GM18517 (cell line): ENCODE measurements at regions not wholly inside any gene's neighbourhood (a gene's known extent, or its start where the extent isn't known, plus 50 kb on each side); places are given as distances from the start of the nearest gene placed in this dataset.

Experiments used
- ATAC-seq: cut with Tn5 transposase; IDR thresholded peaks from one replicate; pipeline ENCODE4 v1.9.1; 2021; ENCODE audit warnings: mild to moderate bottlenecking, moderate library complexity; ENCODE audit not compliant: unreplicated experiment

- no peak for ATAC-seq
These were observed 827.6 kb upstream of the ADGRL2 start for GRCh38 chr1:80973101-80973500.

DNA sequence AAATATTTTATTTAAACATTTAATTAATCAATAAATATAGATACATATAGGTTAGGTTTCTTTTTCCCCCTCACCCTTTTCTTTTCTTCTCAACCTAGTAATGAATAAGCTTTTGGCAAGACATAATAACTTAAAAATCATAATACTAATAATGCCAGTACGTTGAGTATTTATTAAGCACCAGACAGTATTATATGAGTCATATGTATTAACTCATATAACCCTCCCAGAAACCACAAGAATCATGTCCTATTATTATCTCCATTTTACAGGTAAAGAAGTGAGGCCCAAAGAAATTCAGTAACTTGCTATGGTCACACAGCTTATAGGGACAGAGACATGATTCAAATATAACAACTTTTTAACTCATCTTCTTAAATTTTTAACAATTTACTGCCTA lies 834.5 kb upstream of the ADGRL2 start:
- no peak for ATAC-seq

GRCh38 chr1:80962564-80962963 lies 838.2 kb upstream of the ADGRL2 start:
- ATAC-seq, result no peak

GRCh38 chr1:80961464-80962190 lies 839.1 kb upstream of the ADGRL2 start:
- no peak for ATAC-seq

- ATAC-seq, result no peak
These were observed 867.4 kb upstream of the ADGRL2 start for GRCh38 chr1:80933346-80933745.

DNA sequence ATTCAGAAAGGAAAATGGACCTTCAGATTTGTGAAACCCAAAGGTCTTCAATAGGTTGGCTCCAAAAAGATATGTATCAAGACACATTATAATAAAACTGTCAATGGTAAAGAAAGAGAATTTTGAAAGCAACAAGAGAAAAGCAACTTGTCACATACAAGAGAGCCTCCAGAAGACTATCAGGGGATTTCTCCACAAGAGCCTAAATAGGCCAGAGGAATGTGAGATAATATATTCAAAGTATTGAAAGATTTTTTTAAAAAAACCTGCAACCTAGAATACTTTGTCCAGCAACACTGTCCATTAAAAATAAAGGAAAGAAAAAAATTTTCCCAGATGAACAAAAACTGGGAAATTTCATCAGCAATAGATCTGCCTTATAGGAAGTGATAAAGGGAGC lies 869.6 kb upstream of the ADGRL2 start:
- no peak for ATAC-seq

GRCh38 chr1:80929868-80930508 lies 870.7 kb upstream of the ADGRL2 start:
- ATAC-seq, result no peak

- ATAC-seq, result no peak
These were observed 874.2 kb upstream of the ADGRL2 start for GRCh38 chr1:80926531-80926930.

DNA sequence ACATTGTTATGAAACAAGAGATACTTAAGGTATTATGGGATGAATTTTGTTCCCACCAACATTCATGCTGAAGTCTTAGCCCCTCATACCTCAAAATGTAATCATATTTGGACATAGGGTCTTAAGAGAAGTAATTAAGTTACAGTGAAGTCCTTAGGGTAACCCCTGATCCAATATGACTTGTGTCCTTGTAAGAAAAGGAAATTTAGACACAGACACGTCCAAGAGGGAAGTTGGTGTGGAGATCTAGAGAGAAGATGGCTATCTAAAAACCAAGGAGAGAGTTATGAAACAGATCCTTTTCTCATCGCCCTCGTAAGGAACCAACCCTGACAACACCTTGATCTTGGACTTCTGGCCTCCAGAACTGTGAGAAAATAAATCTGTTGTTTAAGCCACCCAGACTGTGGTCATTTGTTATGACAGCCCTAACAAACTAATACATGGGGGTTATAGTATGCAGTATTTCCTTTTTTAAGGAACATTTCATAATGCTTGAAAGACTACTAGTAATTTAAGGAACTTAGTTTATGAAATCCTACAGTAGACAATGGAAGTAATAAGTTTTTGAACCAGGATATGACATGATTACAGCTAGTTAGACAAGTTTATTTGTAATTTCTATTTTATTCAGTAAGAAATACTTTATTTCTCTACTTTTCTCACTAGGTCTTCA lies 875.5 kb upstream of the ADGRL2 start:
- ATAC-seq, result no peak

DNA sequence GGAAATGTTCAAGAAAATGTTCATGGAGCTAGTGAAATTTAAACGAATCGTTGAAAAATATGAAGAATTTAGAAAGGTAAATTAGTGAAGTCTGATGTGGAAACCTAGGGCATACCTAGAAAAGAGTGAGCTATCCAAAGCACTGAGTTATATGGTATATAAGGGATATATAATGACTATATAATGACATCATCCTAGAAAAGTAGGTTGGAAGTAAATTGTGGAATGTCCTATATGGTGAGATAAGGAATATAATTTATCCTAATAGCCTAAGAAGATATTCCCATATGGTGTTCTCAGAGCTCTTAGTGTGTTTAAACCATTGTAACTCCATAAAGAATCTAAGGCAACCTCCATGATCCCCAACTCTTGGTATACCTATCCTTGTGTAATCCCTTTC lies 876.4 kb upstream of the ADGRL2 start:
- no peak for ATAC-seq

GRCh38 chr1:80922906-80923305 lies 877.8 kb upstream of the ADGRL2 start:
- ATAC-seq, result no peak

GRCh38 chr1:80919426-80919825 lies 881.3 kb upstream of the ADGRL2 start:
- no peak for ATAC-seq

GRCh38 chr1:80918380-80918779 lies 882.4 kb upstream of the ADGRL2 start:
- no peak for ATAC-seq

GRCh38 chr1:80917826-80918225 lies 882.9 kb upstream of the ADGRL2 start:
- ATAC-seq, result no peak

GRCh38 chr1:80917225-80917624 lies 883.5 kb upstream of the ADGRL2 start:
- no peak for ATAC-seq

- no peak for ATAC-seq
These were observed 885.2 kb upstream of the ADGRL2 start for GRCh38 chr1:80915491-80915890.

DNA sequence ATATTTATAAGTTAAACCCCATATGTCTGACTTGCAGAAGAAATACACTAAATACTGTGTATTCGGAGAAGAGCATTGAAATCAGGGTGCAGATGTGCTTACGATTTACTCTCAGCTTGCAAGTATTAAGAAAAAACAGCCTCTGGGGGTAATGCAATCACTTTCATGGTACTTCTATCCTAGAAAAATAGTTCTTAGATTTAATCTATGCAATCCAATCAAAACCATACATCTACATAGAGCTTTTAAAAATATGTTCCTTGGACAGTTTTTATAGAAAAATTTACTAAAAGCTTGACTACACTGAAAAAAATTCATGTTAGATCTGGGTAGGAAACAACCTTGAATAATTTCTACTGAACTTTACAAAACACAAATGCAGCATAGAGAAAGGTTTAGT lies 890.3 kb upstream of the ADGRL2 start:
- ATAC-seq, result no peak

GRCh38 chr1:80909172-80909784 lies 891.5 kb upstream of the ADGRL2 start:
- ATAC-seq, result no peak

GRCh38 chr1:80896781-80897356 lies 903.9 kb upstream of the ADGRL2 start:
- ATAC-seq, result no peak

DNA sequence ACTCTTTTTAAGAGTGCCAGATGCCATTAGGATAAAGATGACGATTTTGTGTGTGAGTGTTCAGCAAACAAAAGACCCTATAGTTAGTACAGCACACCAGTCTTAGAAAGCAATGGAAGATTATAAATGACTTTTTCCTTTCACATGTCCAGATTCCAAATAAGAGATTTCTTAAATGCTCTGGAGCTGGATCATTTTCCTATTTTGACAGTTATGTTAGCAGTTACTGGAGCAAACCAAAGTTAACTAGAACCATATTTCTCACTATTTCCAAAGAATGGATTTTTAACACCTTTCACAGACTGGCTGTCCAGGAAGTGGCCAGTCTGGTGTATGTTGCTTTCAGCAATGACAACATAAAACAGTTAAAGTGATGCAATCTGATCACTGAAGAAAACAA lies 905.8 kb upstream of the ADGRL2 start:
- ATAC-seq, result no peak

GRCh38 chr1:80893115-80893514 lies 907.6 kb upstream of the ADGRL2 start:
- ATAC-seq, result no peak
